PC-3 (cell line): ENCODE measurements at regions not wholly inside any gene's neighbourhood (a gene's known extent, or its start where the extent isn't known, plus 50 kb on each side); places are given as distances from the start of the nearest gene placed in this dataset.

Experiments
- CTCF ChIP-seq: fragments of 300-600 bp; sonication (generic); conservative IDR thresholded peaks from 2 replicates; pipeline ENCODE4 v1.5.1; 2017; ENCODE audit warnings: antibody characterized with exemption, low read depth, mild to moderate bottlenecking, low read length
- EZH2 ChIP-seq: fragments of 300-600 bp; sonication (generic); IDR thresholded peaks from one replicate; pipeline ENCODE4 v1.6.1; 2017; ENCODE audit warnings: antibody characterized with exemption, mild to moderate bottlenecking, low read length; ENCODE audit not compliant: unreplicated experiment

- TF ChIP-seq CTCF (no peak), EZH2 (no peak)
These were observed 1287.0 kb upstream of the GJE1 start for GRCh38 chr6:140845701-140846100.
